CD4-positive, alpha-beta T cell (primary cell): ENCODE measurements at regions not wholly inside any gene's neighbourhood (a gene's known extent, or its start where the extent isn't known, plus 50 kb on each side); places are given as distances from the start of the nearest gene placed in this dataset.

Experiments
- ATAC-seq: fragments of 200-7000 bp; cut with Tn5 transposase; one replicate; pipeline ENCODE4 v1.10.0; 2022; ENCODE audit warnings: mild to moderate bottlenecking; ENCODE audit not compliant: poor library complexity
- CTCF ChIA-PET: fragments of 350-600 bp; sonication (Branson Sonifier 250); formaldehyde crosslinking; loops from one replicate; lab custom pipeline; 2021; ENCODE audit warnings: antibody characterized with exemption, inconsistent platforms; lab: Charles Lee
- POLR2A ChIA-PET: fragments of 350-600 bp; sonication (Branson Sonifier 250); formaldehyde crosslinking; loops from one replicate; lab custom pipeline; 2021; ENCODE audit warnings: antibody characterized with exemption, inconsistent platforms; lab: Charles Lee
- DNase-seq, 14 experiments: peaks; one replicate each; pipeline ENCODE4 v3.0.0-alpha.2; 2013 to 2020; ENCODE audit warnings: mixed read lengths in 2 of 14
- H3K27ac ChIP-seq, 2 donors: one replicate each; pipeline versions ENCODE4 v1.5.1 to v1.7.0; 2013; ENCODE audit warnings: low read length in 2 of 2, low read depth in 1 of 2, mild to moderate bottlenecking in 1 of 2
- H3K27me3 ChIP-seq, 2 experiments: 1 replicate in 1 of 2; 2 replicates in 1 of 2; pipeline versions ENCODE4 v1.6.1 to v1.7.0; 2013; ENCODE audit warnings: low read length in 2 of 2, control low read depth in 1 of 2, mild to moderate bottlenecking in 1 of 2, moderate library complexity in 1 of 2; ENCODE audit not compliant: insufficient read depth in 2 of 2, control insufficient read depth in 1 of 2
- H3K36me3 ChIP-seq: one replicate; pipeline ENCODE4 v1.6.1; 2013; ENCODE audit warnings: low read length, control low read depth; ENCODE audit not compliant: insufficient read depth
- H3K4me1 ChIP-seq: one replicate; pipeline ENCODE4 v1.6.1; 2013; ENCODE audit warnings: low read length, control low read depth; ENCODE audit not compliant: insufficient read depth
- H3K4me3 ChIP-seq: one replicate; pipeline ENCODE4 v1.5.1; 2013; ENCODE audit warnings: mild to moderate bottlenecking, low read length, moderate library complexity
- H3K9me3 ChIP-seq, 2 experiments: 1 replicate in 1 of 2; 2 replicates in 1 of 2; pipeline versions ENCODE4 v1.6.1 to v1.7.0; 2013; ENCODE audit warnings: low read length in 2 of 2, mild to moderate bottlenecking in 2 of 2, control low read depth in 1 of 2, moderate library complexity in 1 of 2; ENCODE audit not compliant: control insufficient read depth in 1 of 2, insufficient read depth in 1 of 2
- H3K27ac Mint-ChIP-seq: one replicate; pipeline ENCODE4 v1.8.0; 2020; ENCODE audit warnings: mixed read lengths
- H3K27me3 Mint-ChIP-seq: one replicate; pipeline ENCODE4 v1.8.0; 2021; ENCODE audit warnings: mixed read lengths
- H3K36me3 Mint-ChIP-seq: one replicate; pipeline ENCODE4 v1.8.0; 2021; ENCODE audit warnings: low read depth, mixed read lengths
- H3K4me1 Mint-ChIP-seq: one replicate; pipeline ENCODE4 v1.8.0; 2021; ENCODE audit warnings: low read depth, mixed read lengths
- H3K4me3 Mint-ChIP-seq: one replicate; pipeline ENCODE4 v1.8.0; 2020; ENCODE audit warnings: mild to moderate bottlenecking, mixed read lengths
- H3K9me3 Mint-ChIP-seq: one replicate; pipeline ENCODE4 v1.8.0; 2020; ENCODE audit warnings: mixed read lengths
- CTCF ChIP-seq: fragments of 200-600 bp; IDR thresholded peaks from one replicate; pipeline ENCODE4 v1.8.0; 2022; ENCODE audit warnings: antibody characterized with exemption, mild to moderate bottlenecking
- intact Hi-C, 2 experiments: fragments of 100-400 bp; cut with DNase I in 1 of 2; cut with micrococcal nuclease in 1 of 2; formaldehyde crosslinking; loops; one replicate each; pipeline versions ENCODE4 v1.15.1 to v1.9.0; 2023 to 2025; cut with DNase I, micrococcal nuclease

GRCh38 chr6:112920994-112921393 lies 573.9 kb downstream of the RFPL4B start:
- no peaks in the 10 kb centered on the region for H3K36me3 Mint-ChIP-seq
- Histone ChIP-seq H3K36me3 (no peaks in the 10 kb centered on the region), H3K9me3 (peaks cover 0 to 3% of the 10 kb centered on the region in 2 experiments), H3K4me3 (no peak overlapping the region), H3K4me1 (no peaks in the 10 kb centered on the region), H3K27ac (no peak overlapping the region), H3K27me3 (no peaks in the 10 kb centered on the region)
- intact Hi-C loops, result no loop called here
- no peak for DNase-seq
- ChIA-PET POLR2A (no interaction called here), CTCF (no interaction called here)
- H3K4me1 Mint-ChIP-seq, result no peaks in the 10 kb centered on the region
- ATAC-seq, result no peak
- no peak overlapping the region for H3K27ac Mint-ChIP-seq
- TF ChIP-seq CTCF, result no peak
- H3K4me3 Mint-ChIP-seq, result no peak overlapping the region
- H3K27me3 Mint-ChIP-seq, result no peaks in the 10 kb centered on the region
- H3K9me3 Mint-ChIP-seq, result peaks cover 5% of the 10 kb centered on the region

- intact Hi-C loops, result no loop called here
- Histone ChIP-seq H3K27me3 (no peaks in the 10 kb centered on the region), H3K4me1 (no peaks in the 10 kb centered on the region), H3K27ac (no peak overlapping the region), H3K36me3 (no peaks in the 10 kb centered on the region), H3K9me3 (peaks cover 0 to 3% of the 10 kb centered on the region in 2 experiments), H3K4me3 (no peak overlapping the region)
- CTCF ChIA-PET, result no interaction called here
- H3K27ac Mint-ChIP-seq, result no peak overlapping the region
- no peak for TF ChIP-seq CTCF
- H3K36me3 Mint-ChIP-seq, result no peaks in the 10 kb centered on the region
- no peak overlapping the region for H3K4me3 Mint-ChIP-seq
- H3K27me3 Mint-ChIP-seq, result no peaks in the 10 kb centered on the region
- H3K4me1 Mint-ChIP-seq, result no peaks in the 10 kb centered on the region
- no peak for DNase-seq
- no peak for ATAC-seq
- POLR2A ChIA-PET, result no interaction called here
- H3K9me3 Mint-ChIP-seq, result peaks cover 5% of the 10 kb centered on the region
Observed at GRCh38 chr6:112923940-112924587, 576.9 kb downstream of the RFPL4B start.

- ChIA-PET POLR2A (no interaction called here), CTCF (no interaction called here)
- Histone ChIP-seq H3K4me3 (no peak overlapping the region), H3K27ac (no peak overlapping the region), H3K36me3 (no peaks in the 10 kb centered on the region), H3K4me1 (no peaks in the 10 kb centered on the region), H3K27me3 (no peaks in the 10 kb centered on the region), H3K9me3 (peaks cover 0 to 4% of the 10 kb centered on the region in 2 experiments)
- H3K4me3 Mint-ChIP-seq, result no peak overlapping the region
- no peaks in the 10 kb centered on the region for H3K36me3 Mint-ChIP-seq
- DNase-seq (no peak), ATAC-seq (no peak)
- H3K9me3 Mint-ChIP-seq, result peaks cover 5% of the 10 kb centered on the region
- H3K27ac Mint-ChIP-seq, result no peak overlapping the region
- intact Hi-C loops, result no loop called here
- no peaks in the 10 kb centered on the region for H3K4me1 Mint-ChIP-seq
- TF ChIP-seq CTCF, result no peak
- no peaks in the 10 kb centered on the region for H3K27me3 Mint-ChIP-seq
Observed at GRCh38 chr6:112925702-112926101, 578.6 kb downstream of the RFPL4B start.
